ENCODE measurements at regions not wholly inside any gene's neighbourhood (a gene's known extent, or its start where the extent isn't known, plus 50 kb on each side); places are given as distances from the start of the nearest gene placed in this dataset.

GRCh38 chr2:195471807-195472206 lies 185.2 kb upstream of the SLC39A10 start:
- H3K36me3 ChIP-seq (ENCODE audit: control insufficient read depth in 1 of 2, insufficient read depth in 2 of 2, low read length in 2 of 2), result no peaks in the 10 kb centered on the region

GRCh38 chr2:195471163-195471562 lies 185.9 kb upstream of the SLC39A10 start:
- Histone ChIP-seq H3K36me3 (ENCODE audit: control insufficient read depth in 1 of 2, insufficient read depth in 2 of 2, low read length in 2 of 2) (no peaks in the 10 kb centered on the region), H3K27me3 (ENCODE audit: control insufficient read depth in 1 of 2, insufficient read depth in 2 of 2, low read length in 2 of 2) (no peaks in the 10 kb centered on the region), H3K4me3 (ENCODE audit: low read depth in 1 of 2, low read length in 2 of 2) (no peak overlapping the region), H3K4me1 (ENCODE audit: control insufficient read depth in 1 of 2, insufficient read depth in 2 of 2, low read length in 2 of 2) (no peaks in the 10 kb centered on the region), H3K9me3 (ENCODE audit: control insufficient read depth in 1 of 2, low read length in 2 of 2) (no peaks in the 10 kb centered on the region), H3K27ac (ENCODE audit: low read depth, low read length) (no peak overlapping the region), H3K9ac (ENCODE audit: low read depth in 1 of 2, low read length in 2 of 2) (no peak overlapping the region)

More at GRCh38 chr2:195471807-195472206, 185.2 kb upstream of the SLC39A10 start:
- H3K27me3 ChIP-seq (ENCODE audit: control insufficient read depth in 1 of 2, insufficient read depth in 2 of 2, low read length in 2 of 2), result no peaks in the 10 kb centered on the region
- H3K9ac ChIP-seq (ENCODE audit: low read depth in 1 of 2, low read length in 2 of 2), result no peak overlapping the region
- no peak overlapping the region for H3K4me3 ChIP-seq (ENCODE audit: low read depth in 1 of 2, low read length in 2 of 2)
- no peaks in the 10 kb centered on the region for H3K4me1 ChIP-seq (ENCODE audit: control insufficient read depth in 1 of 2, insufficient read depth in 2 of 2, low read length in 2 of 2)
- H3K9me3 ChIP-seq (ENCODE audit: control insufficient read depth in 1 of 2, low read length in 2 of 2), result no peaks in the 10 kb centered on the region
- no peak overlapping the region for H3K27ac ChIP-seq (ENCODE audit: low read depth, low read length)

GRCh38 chr2:195470622-195471021 lies 186.4 kb upstream of the SLC39A10 start:
- Histone ChIP-seq H3K36me3 (ENCODE audit: control insufficient read depth in 1 of 2, insufficient read depth in 2 of 2, low read length in 2 of 2) (no peaks in the 10 kb centered on the region), H3K4me1 (ENCODE audit: control insufficient read depth in 1 of 2, insufficient read depth in 2 of 2, low read length in 2 of 2) (no peaks in the 10 kb centered on the region), H3K9me3 (ENCODE audit: control insufficient read depth in 1 of 2, low read length in 2 of 2) (no peaks in the 10 kb centered on the region), H3K4me3 (ENCODE audit: low read depth in 1 of 2, low read length in 2 of 2) (no peak overlapping the region), H3K9ac (ENCODE audit: low read depth in 1 of 2, low read length in 2 of 2) (no peak overlapping the region), H3K27ac (ENCODE audit: low read depth, low read length) (no peak overlapping the region), H3K27me3 (ENCODE audit: control insufficient read depth in 1 of 2, insufficient read depth in 2 of 2, low read length in 2 of 2) (no peaks in the 10 kb centered on the region)

- H3K27me3 ChIP-seq (ENCODE audit: control insufficient read depth in 1 of 2, insufficient read depth in 2 of 2, low read length in 2 of 2), result no peaks in the 10 kb centered on the region
- H3K36me3 ChIP-seq (ENCODE audit: control insufficient read depth in 1 of 2, insufficient read depth in 2 of 2, low read length in 2 of 2), result no peaks in the 10 kb centered on the region
- H3K4me3 ChIP-seq (ENCODE audit: low read depth in 1 of 2, low read length in 2 of 2), result no peak overlapping the region
- no peaks in the 10 kb centered on the region for H3K9me3 ChIP-seq (ENCODE audit: control insufficient read depth in 1 of 2, low read length in 2 of 2)
- no peak overlapping the region for H3K9ac ChIP-seq (ENCODE audit: low read depth in 1 of 2, low read length in 2 of 2)
- H3K4me1 ChIP-seq (ENCODE audit: control insufficient read depth in 1 of 2, insufficient read depth in 2 of 2, low read length in 2 of 2), result no peaks in the 10 kb centered on the region
- no peak overlapping the region for H3K27ac ChIP-seq (ENCODE audit: low read depth, low read length)
Observed at GRCh38 chr2:195468771-195469170, 188.3 kb upstream of the SLC39A10 start.

- Histone ChIP-seq H3K9ac (ENCODE audit: low read depth in 1 of 2, low read length in 2 of 2) (no peak overlapping the region), H3K9me3 (ENCODE audit: control insufficient read depth in 1 of 2, low read length in 2 of 2) (no peaks in the 10 kb centered on the region), H3K27ac (ENCODE audit: low read depth, low read length) (no peak overlapping the region), H3K4me3 (ENCODE audit: low read depth in 1 of 2, low read length in 2 of 2) (no peak overlapping the region), H3K36me3 (ENCODE audit: control insufficient read depth in 1 of 2, insufficient read depth in 2 of 2, low read length in 2 of 2) (no peaks in the 10 kb centered on the region), H3K27me3 (ENCODE audit: control insufficient read depth in 1 of 2, insufficient read depth in 2 of 2, low read length in 2 of 2) (no peaks in the 10 kb centered on the region), H3K4me1 (ENCODE audit: control insufficient read depth in 1 of 2, insufficient read depth in 2 of 2, low read length in 2 of 2) (no peaks in the 10 kb centered on the region)
Observed at GRCh38 chr2:195466427-195466826, 190.6 kb upstream of the SLC39A10 start.

GRCh38 chr2:195461010-195461409 lies 196.0 kb upstream of the SLC39A10 start:
- Histone ChIP-seq H3K4me1 (ENCODE audit: control insufficient read depth in 1 of 2, insufficient read depth in 2 of 2, low read length in 2 of 2) (no peaks in the 10 kb centered on the region), H3K27ac (ENCODE audit: low read depth, low read length) (no peak overlapping the region), H3K36me3 (ENCODE audit: control insufficient read depth in 1 of 2, insufficient read depth in 2 of 2, low read length in 2 of 2) (no peaks in the 10 kb centered on the region), H3K9me3 (ENCODE audit: control insufficient read depth in 1 of 2, low read length in 2 of 2) (no peaks in the 10 kb centered on the region), H3K4me3 (ENCODE audit: low read depth in 1 of 2, low read length in 2 of 2) (no peak overlapping the region), H3K27me3 (ENCODE audit: control insufficient read depth in 1 of 2, insufficient read depth in 2 of 2, low read length in 2 of 2) (no peaks in the 10 kb centered on the region), H3K9ac (ENCODE audit: low read depth in 1 of 2, low read length in 2 of 2) (no peak overlapping the region)

- Histone ChIP-seq H3K27me3 (ENCODE audit: control insufficient read depth in 1 of 2, insufficient read depth in 2 of 2, low read length in 2 of 2) (no peaks in the 10 kb centered on the region), H3K36me3 (ENCODE audit: control insufficient read depth in 1 of 2, insufficient read depth in 2 of 2, low read length in 2 of 2) (no peaks in the 10 kb centered on the region)
Observed at GRCh38 chr2:195458936-195459335, 198.1 kb upstream of the SLC39A10 start.

GRCh38 chr2:195457873-195458272 lies 199.2 kb upstream of the SLC39A10 start:
- no peaks in the 10 kb centered on the region for H3K9me3 ChIP-seq (ENCODE audit: control insufficient read depth in 1 of 2, low read length in 2 of 2)
- no peak overlapping the region for H3K4me3 ChIP-seq (ENCODE audit: low read depth in 1 of 2, low read length in 2 of 2)
- no peaks in the 10 kb centered on the region for H3K27me3 ChIP-seq (ENCODE audit: control insufficient read depth in 1 of 2, insufficient read depth in 2 of 2, low read length in 2 of 2)

More at GRCh38 chr2:195458936-195459335, 198.1 kb upstream of the SLC39A10 start:
- no peaks in the 10 kb centered on the region for H3K9me3 ChIP-seq (ENCODE audit: control insufficient read depth in 1 of 2, low read length in 2 of 2)
- H3K4me3 ChIP-seq (ENCODE audit: low read depth in 1 of 2, low read length in 2 of 2), result no peak overlapping the region
- no peak overlapping the region for H3K27ac ChIP-seq (ENCODE audit: low read depth, low read length)
- H3K9ac ChIP-seq (ENCODE audit: low read depth in 1 of 2, low read length in 2 of 2), result no peak overlapping the region
- no peaks in the 10 kb centered on the region for H3K4me1 ChIP-seq (ENCODE audit: control insufficient read depth in 1 of 2, insufficient read depth in 2 of 2, low read length in 2 of 2)

GRCh38 chr2:195456771-195457170 lies 200.3 kb upstream of the SLC39A10 start:
- no peaks in the 10 kb centered on the region for H3K4me1 ChIP-seq (ENCODE audit: control insufficient read depth in 1 of 2, insufficient read depth in 2 of 2, low read length in 2 of 2)
- no peak overlapping the region for H3K4me3 ChIP-seq (ENCODE audit: low read depth in 1 of 2, low read length in 2 of 2)
- H3K36me3 ChIP-seq (ENCODE audit: control insufficient read depth in 1 of 2, insufficient read depth in 2 of 2, low read length in 2 of 2), result no peaks in the 10 kb centered on the region
- no peaks in the 10 kb centered on the region for H3K27me3 ChIP-seq (ENCODE audit: control insufficient read depth in 1 of 2, insufficient read depth in 2 of 2, low read length in 2 of 2)
- H3K9ac ChIP-seq (ENCODE audit: low read depth in 1 of 2, low read length in 2 of 2), result no peak overlapping the region
- H3K27ac ChIP-seq (ENCODE audit: low read depth, low read length), result no peak overlapping the region
- no peaks in the 10 kb centered on the region for H3K9me3 ChIP-seq (ENCODE audit: control insufficient read depth in 1 of 2, low read length in 2 of 2)

More at GRCh38 chr2:195457873-195458272, 199.2 kb upstream of the SLC39A10 start:
- Histone ChIP-seq H3K27ac (ENCODE audit: low read depth, low read length) (no peak overlapping the region), H3K9ac (ENCODE audit: low read depth in 1 of 2, low read length in 2 of 2) (no peak overlapping the region), H3K36me3 (ENCODE audit: control insufficient read depth in 1 of 2, insufficient read depth in 2 of 2, low read length in 2 of 2) (no peaks in the 10 kb centered on the region), H3K4me1 (ENCODE audit: control insufficient read depth in 1 of 2, insufficient read depth in 2 of 2, low read length in 2 of 2) (no peaks in the 10 kb centered on the region)

- Histone ChIP-seq H3K4me3 (ENCODE audit: low read depth in 1 of 2, low read length in 2 of 2) (no peak overlapping the region), H3K27ac (ENCODE audit: low read depth, low read length) (no peak overlapping the region)
Observed at GRCh38 chr2:195451160-195451559, 205.9 kb upstream of the SLC39A10 start.

GRCh38 chr2:195450552-195451113 lies 206.4 kb upstream of the SLC39A10 start:
- H3K27me3 ChIP-seq (ENCODE audit: control insufficient read depth in 1 of 2, insufficient read depth in 2 of 2, low read length in 2 of 2), result no peaks in the 10 kb centered on the region
- no peak overlapping the region for H3K27ac ChIP-seq (ENCODE audit: low read depth, low read length)
- no peak overlapping the region for H3K4me3 ChIP-seq (ENCODE audit: low read depth in 1 of 2, low read length in 2 of 2)
- no peaks in the 10 kb centered on the region for H3K9me3 ChIP-seq (ENCODE audit: control insufficient read depth in 1 of 2, low read length in 2 of 2)
- H3K9ac ChIP-seq (ENCODE audit: low read depth in 1 of 2, low read length in 2 of 2), result no peak overlapping the region
- H3K36me3 ChIP-seq (ENCODE audit: control insufficient read depth in 1 of 2, insufficient read depth in 2 of 2, low read length in 2 of 2), result no peaks in the 10 kb centered on the region
- no peaks in the 10 kb centered on the region for H3K4me1 ChIP-seq (ENCODE audit: control insufficient read depth in 1 of 2, insufficient read depth in 2 of 2, low read length in 2 of 2)

More at GRCh38 chr2:195451160-195451559, 205.9 kb upstream of the SLC39A10 start:
- H3K27me3 ChIP-seq (ENCODE audit: control insufficient read depth in 1 of 2, insufficient read depth in 2 of 2, low read length in 2 of 2), result no peaks in the 10 kb centered on the region
- no peaks in the 10 kb centered on the region for H3K9me3 ChIP-seq (ENCODE audit: control insufficient read depth in 1 of 2, low read length in 2 of 2)
- H3K36me3 ChIP-seq (ENCODE audit: control insufficient read depth in 1 of 2, insufficient read depth in 2 of 2, low read length in 2 of 2), result no peaks in the 10 kb centered on the region
- no peak overlapping the region for H3K9ac ChIP-seq (ENCODE audit: low read depth in 1 of 2, low read length in 2 of 2)
- H3K4me1 ChIP-seq (ENCODE audit: control insufficient read depth in 1 of 2, insufficient read depth in 2 of 2, low read length in 2 of 2), result no peaks in the 10 kb centered on the region

Data from duodenal mucosa (tissue), 2 donors.